Neural cell (in vitro differentiated cells): ENCODE measurements at regions not wholly inside any gene's neighbourhood (a gene's known extent, or its start where the extent isn't known, plus 50 kb on each side); places are given as distances from the start of the nearest gene placed in this dataset.

ENCODE experiments used
- CTCF ChIP-seq: fragments of 450-650 bp; IDR thresholded peaks from 2 replicates; pipeline ENCODE4 v1.5.1; 2014; ENCODE audit warnings: antibody characterized with exemption, mild to moderate bottlenecking, moderate library complexity; ENCODE audit not compliant: poor library complexity, severe bottlenecking
- EP300 ChIP-seq: fragments of 450-650 bp; conservative IDR thresholded peaks from 2 replicates; pipeline ENCODE4 v1.6.1; 2014; ENCODE audit warnings: antibody characterized with exemption, mild to moderate bottlenecking, moderate library complexity; ENCODE audit not compliant: poor library complexity, severe bottlenecking
- EZH2 ChIP-seq: fragments of 200-600, 300-800 bp; shearing (Covaris generic), sonication (generic); IDR thresholded peaks from 2 replicates; pipeline ENCODE4 v1.6.1; 2014; ENCODE audit warnings: antibody characterized with exemption, low read length, borderline replicate concordance, mild to moderate bottlenecking; ENCODE audit not compliant: insufficient read depth, poor library complexity, severe bottlenecking
- POLR2AphosphoS5 ChIP-seq: IDR thresholded peaks from 2 replicates; pipeline ENCODE4 v1.6.1; 2012

GRCh38 chr1:191711961-191712360 is 446.3 kb upstream of the RGS18 start:
- no peak for TF ChIP-seq EP300
- no peak for TF ChIP-seq CTCF
- no peak for TF ChIP-seq POLR2AphosphoS5
- TF ChIP-seq EZH2 = no peak
